Astrocyte (in vitro differentiated cells and primary cell): ENCODE measurements at regions not wholly inside any gene's neighbourhood (a gene's known extent, or its start where the extent isn't known, plus 50 kb on each side); places are given as distances from the start of the nearest gene placed in this dataset.

ENCODE experiments used
- DNase-seq: peaks from one replicate; pipeline ENCODE4 v3.0.0-alpha.2; 2010; ENCODE audit warnings: low read depth
- FAIRE-seq: peaks from 2 replicates; lab custom pipeline; 2011; peaks lifted over from hg19 to GRCh38; lab: Jason Lieb, UNC
- H2AFZ ChIP-seq: 2 replicates; pipeline ENCODE4 v1.6.0; 2012; ENCODE audit warnings: low read depth, low read length, inconsistent platforms
- H3K27ac ChIP-seq: 2 replicates; pipeline ENCODE4 v1.5.1; 2011; ENCODE audit warnings: low read depth, low read length, inconsistent platforms
- H3K27me3 ChIP-seq: 2 replicates; pipeline ENCODE4 v1.6.0; 2011; ENCODE audit warnings: low read length, inconsistent platforms; ENCODE audit not compliant: insufficient read depth
- H3K36me3 ChIP-seq: 2 replicates; pipeline ENCODE4 v1.5.1; 2011; ENCODE audit warnings: low read length, inconsistent platforms; ENCODE audit not compliant: insufficient read depth
- H3K4me1 ChIP-seq: 2 replicates; pipeline ENCODE4 v1.5.1; 2011; ENCODE audit warnings: low read length, inconsistent platforms; ENCODE audit not compliant: insufficient read depth
- H3K4me2 ChIP-seq: 2 replicates; pipeline ENCODE4 v1.6.0; 2012; ENCODE audit warnings: low read length, inconsistent platforms
- H3K4me3 ChIP-seq: 2 replicates; pipeline ENCODE4 v1.5.1; 2011; ENCODE audit warnings: low read depth, mild to moderate bottlenecking, low read length, inconsistent platforms; ENCODE audit not compliant: insufficient read depth
- H3K79me2 ChIP-seq: 2 replicates; pipeline ENCODE4 v1.6.0; 2012; ENCODE audit warnings: mild to moderate bottlenecking, low read length, inconsistent platforms; ENCODE audit not compliant: insufficient read depth
- H3K9ac ChIP-seq: 2 replicates; pipeline ENCODE4 v1.6.0; 2012; ENCODE audit warnings: mild to moderate bottlenecking, low read length, inconsistent platforms
- H3K9me3 ChIP-seq: 2 replicates; pipeline ENCODE4 v1.5.1; 2012; ENCODE audit warnings: low read depth, mild to moderate bottlenecking, low read length, inconsistent platforms; ENCODE audit not compliant: insufficient read depth
- H4K20me1 ChIP-seq: 2 replicates; pipeline ENCODE4 v1.6.0; 2012; ENCODE audit warnings: low read length, inconsistent platforms; ENCODE audit not compliant: insufficient read depth
- H3K27ac Mint-ChIP-seq: one replicate; pipeline ENCODE4 v1.8.0; 2021; ENCODE audit warnings: mild to moderate bottlenecking, mixed read lengths; ENCODE audit not compliant: unreplicated experiment
- H3K27me3 Mint-ChIP-seq: one replicate; pipeline ENCODE4 v1.8.0; 2021; ENCODE audit warnings: low read depth, mixed read lengths; ENCODE audit not compliant: unreplicated experiment
- H3K36me3 Mint-ChIP-seq: one replicate; pipeline ENCODE4 v1.8.0; 2021; ENCODE audit warnings: low read depth, mixed read lengths; ENCODE audit not compliant: unreplicated experiment
- H3K4me1 Mint-ChIP-seq: one replicate; pipeline ENCODE4 v1.8.0; 2021; ENCODE audit warnings: low read depth, mixed read lengths; ENCODE audit not compliant: unreplicated experiment
- H3K4me3 Mint-ChIP-seq: one replicate; pipeline ENCODE4 v1.8.0; 2021; ENCODE audit warnings: mild to moderate bottlenecking, moderate library complexity, mixed read lengths; ENCODE audit not compliant: unreplicated experiment
- H3K9me3 Mint-ChIP-seq: one replicate; pipeline ENCODE4 v1.8.0; 2021; ENCODE audit warnings: mild to moderate bottlenecking, mixed read lengths; ENCODE audit not compliant: unreplicated experiment
- CTCF ChIP-seq: IDR thresholded peaks from 2 replicates; pipeline ENCODE4 v1.5.1; 2011; ENCODE audit warnings: low read depth, mild to moderate bottlenecking, inconsistent platforms, low read length, moderate library complexity; ENCODE audit not compliant: insufficient read depth
- EZH2 ChIP-seq: IDR thresholded peaks from 2 replicates; pipeline ENCODE4 v1.6.1; 2012; ENCODE audit warnings: mild to moderate bottlenecking, low read length, inconsistent platforms; ENCODE audit not compliant: insufficient read depth

GRCh38 chr6:43849844-43850243 is 79.8 kb downstream of the VEGFA start:
- Mint-ChIP-seq H3K27ac (no peak overlapping the region), H3K9me3 (peaks cover 3% of the 10 kb centered on the region), H3K36me3 (no peaks in the 10 kb centered on the region), H3K4me1 (peaks cover 60% of the 10 kb centered on the region), H3K27me3 (peaks cover 11% of the 10 kb centered on the region), H3K4me3 (no peak overlapping the region)
- Histone ChIP-seq H4K20me1 (no peaks in the 10 kb centered on the region), H3K79me2 (no peaks in the 10 kb centered on the region), H3K36me3 (no peaks in the 10 kb centered on the region), H3K9me3 (no peaks in the 10 kb centered on the region), H3K9ac (no peak overlapping the region), H3K27ac (no peak overlapping the region), H3K4me2 (no peak overlapping the region), H3K4me3 (no peak overlapping the region), H2AFZ (no peak overlapping the region), H3K27me3 (peaks cover 16% of the 10 kb centered on the region), H3K4me1 (peaks cover 19% of the 10 kb centered on the region)
- DNase-seq = no peak
- TF ChIP-seq EZH2 (no peak), CTCF (no peak)
- no peak for FAIRE-seq

GRCh38 chr6:43848671-43849391 is 78.8 kb downstream of the VEGFA start:
- no peak for TF ChIP-seq CTCF
- no peak for TF ChIP-seq EZH2
- FAIRE-seq (no peak), DNase-seq (no peak)
- peaks cover 19% of the 10 kb centered on the region for H3K27me3 Mint-ChIP-seq
- H3K36me3 Mint-ChIP-seq = peaks cover 1% of the 10 kb centered on the region
- H2AFZ ChIP-seq = no peak overlapping the region
- H3K4me3 Mint-ChIP-seq = peak overlapping the region; percentile 11
- peak overlapping the region; percentile 56 for H3K27ac Mint-ChIP-seq
- H3K9me3 Mint-ChIP-seq = peaks cover 3% of the 10 kb centered on the region
- H4K20me1 ChIP-seq = no peaks in the 10 kb centered on the region
- H3K4me2 ChIP-seq = no peak overlapping the region
- no peaks in the 10 kb centered on the region for H3K79me2 ChIP-seq
- H3K4me3 ChIP-seq = no peak overlapping the region
- H3K4me1 Mint-ChIP-seq = peaks cover 54% of the 10 kb centered on the region
- H3K9me3 ChIP-seq = no peaks in the 10 kb centered on the region
- peaks cover 22% of the 10 kb centered on the region for H3K27me3 ChIP-seq
- H3K9ac ChIP-seq = no peak overlapping the region
- H3K36me3 ChIP-seq = no peaks in the 10 kb centered on the region
- no peak overlapping the region for H3K27ac ChIP-seq
- peaks cover 19% of the 10 kb centered on the region for H3K4me1 ChIP-seq
